D721Med (cell line): ENCODE measurements at regions not wholly inside any gene's neighbourhood (a gene's known extent, or its start where the extent isn't known, plus 50 kb on each side); places are given as distances from the start of the nearest gene placed in this dataset.

Experiments used
- DNase-seq: peaks from one replicate; pipeline ENCODE4 v3.0.0; 2011; ENCODE audit warnings: low spot score; ENCODE audit not compliant: insufficient read length
- FAIRE-seq: peaks from 2 replicates; lab custom pipeline; 2011; peaks lifted over from hg19 to GRCh38; lab: Jason Lieb, UNC
- TF ChIP-seq, protein P1 (sequence below): IDR thresholded peaks from 2 replicates; pipeline ENCODE4 v1.5.1; 2012; ENCODE audit warnings: mild to moderate bottlenecking, control low read depth; ENCODE audit not compliant: insufficient read depth; ENCODE audit errors: missing control alignments

- TF ChIP-seq, protein P1, sequence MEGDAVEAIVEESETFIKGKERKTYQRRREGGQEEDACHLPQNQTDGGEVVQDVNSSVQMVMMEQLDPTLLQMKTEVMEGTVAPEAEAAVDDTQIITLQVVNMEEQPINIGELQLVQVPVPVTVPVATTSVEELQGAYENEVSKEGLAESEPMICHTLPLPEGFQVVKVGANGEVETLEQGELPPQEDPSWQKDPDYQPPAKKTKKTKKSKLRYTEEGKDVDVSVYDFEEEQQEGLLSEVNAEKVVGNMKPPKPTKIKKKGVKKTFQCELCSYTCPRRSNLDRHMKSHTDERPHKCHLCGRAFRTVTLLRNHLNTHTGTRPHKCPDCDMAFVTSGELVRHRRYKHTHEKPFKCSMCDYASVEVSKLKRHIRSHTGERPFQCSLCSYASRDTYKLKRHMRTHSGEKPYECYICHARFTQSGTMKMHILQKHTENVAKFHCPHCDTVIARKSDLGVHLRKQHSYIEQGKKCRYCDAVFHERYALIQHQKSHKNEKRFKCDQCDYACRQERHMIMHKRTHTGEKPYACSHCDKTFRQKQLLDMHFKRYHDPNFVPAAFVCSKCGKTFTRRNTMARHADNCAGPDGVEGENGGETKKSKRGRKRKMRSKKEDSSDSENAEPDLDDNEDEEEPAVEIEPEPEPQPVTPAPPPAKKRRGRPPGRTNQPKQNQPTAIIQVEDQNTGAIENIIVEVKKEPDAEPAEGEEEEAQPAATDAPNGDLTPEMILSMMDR, result no peak
- DNase-seq (no peak), FAIRE-seq (no peak)
Observed at GRCh38 chr1:81020506-81020905, 780.2 kb upstream of the ADGRL2 start.

DNA sequence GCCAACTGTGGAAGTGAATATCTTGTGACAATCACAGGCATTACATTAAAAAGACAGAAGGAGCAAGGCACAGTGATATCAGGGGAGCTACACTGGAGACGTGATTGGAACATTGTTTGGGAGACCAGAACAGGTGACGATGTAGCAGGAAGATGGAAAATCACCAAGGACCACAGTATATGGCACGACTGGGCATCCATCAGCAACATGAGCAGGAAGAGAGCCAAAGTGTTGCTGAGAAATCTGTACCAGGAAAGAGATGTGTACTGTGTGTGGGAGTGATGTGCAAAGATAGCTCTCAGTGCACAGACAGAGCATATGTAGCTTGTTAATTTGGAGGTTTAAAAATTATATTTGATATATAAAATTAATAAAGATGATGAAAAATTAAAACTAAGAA is 790.6 kb upstream of the ADGRL2 start:
- TF ChIP-seq, protein P1, result no peak
- FAIRE-seq (no peak), DNase-seq (no peak)

DNA sequence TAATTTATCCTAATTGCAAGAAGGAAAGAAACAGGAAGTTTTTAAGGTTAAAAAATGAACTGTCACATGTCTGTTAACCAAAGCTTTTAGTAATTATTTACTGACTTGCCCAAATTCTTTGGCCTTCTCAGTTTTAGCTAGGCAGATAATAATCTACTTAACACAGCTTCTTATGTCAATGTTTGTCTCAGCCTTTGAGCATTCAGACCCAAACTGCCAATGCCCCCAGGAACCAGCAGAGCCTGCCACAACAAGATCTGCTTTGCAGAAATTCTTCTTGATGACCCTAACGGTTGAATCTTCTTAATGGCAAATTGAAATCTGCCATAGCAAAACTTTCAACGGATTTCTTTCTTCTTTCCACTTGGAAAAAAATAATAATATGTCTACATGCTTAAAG is 792.4 kb upstream of the ADGRL2 start:
- TF ChIP-seq, protein P1, result no peak
- DNase-seq (no peak), FAIRE-seq (no peak)

- TF ChIP-seq, protein P1, result no peak
- DNase-seq (no peak), FAIRE-seq (no peak)
Observed at GRCh38 chr1:81007024-81007423, 793.7 kb upstream of the ADGRL2 start.

- TF ChIP-seq, protein P1, result no peak
- FAIRE-seq, result no peak
- no peak for DNase-seq
Observed at GRCh38 chr1:81006502-81006901, 794.2 kb upstream of the ADGRL2 start.

DNA sequence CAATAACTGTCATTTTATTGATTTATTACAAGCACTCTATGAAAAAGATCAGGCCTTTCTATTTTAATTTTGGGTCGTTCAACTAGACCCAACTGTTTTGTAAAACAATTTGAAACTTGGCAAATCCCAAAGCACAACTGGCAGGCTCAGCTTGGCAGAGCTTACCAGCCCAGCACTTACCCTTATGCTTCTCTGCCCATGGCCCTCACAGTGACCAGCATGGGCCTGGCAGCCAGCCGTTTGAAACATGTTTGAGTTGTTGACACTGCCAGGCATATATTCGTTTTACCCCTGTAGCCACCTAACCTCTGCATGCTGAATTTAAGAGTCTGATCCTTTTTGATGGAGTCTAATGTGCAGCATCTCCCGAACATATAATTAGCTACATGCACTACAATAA is 796.7 kb upstream of the ADGRL2 start:
- TF ChIP-seq, protein P1, result no peak
- no peak for DNase-seq
- FAIRE-seq, result no peak

- TF ChIP-seq, protein P1, result no peak
- FAIRE-seq (no peak), DNase-seq (no peak)
Observed at GRCh38 chr1:80994934-80995333, 805.8 kb upstream of the ADGRL2 start.
